ENCODE measurements at regions not wholly inside any gene's neighbourhood (a gene's known extent, or its start where the extent isn't known, plus 50 kb on each side); places are given as distances from the start of the nearest gene placed in this dataset.

DNA sequence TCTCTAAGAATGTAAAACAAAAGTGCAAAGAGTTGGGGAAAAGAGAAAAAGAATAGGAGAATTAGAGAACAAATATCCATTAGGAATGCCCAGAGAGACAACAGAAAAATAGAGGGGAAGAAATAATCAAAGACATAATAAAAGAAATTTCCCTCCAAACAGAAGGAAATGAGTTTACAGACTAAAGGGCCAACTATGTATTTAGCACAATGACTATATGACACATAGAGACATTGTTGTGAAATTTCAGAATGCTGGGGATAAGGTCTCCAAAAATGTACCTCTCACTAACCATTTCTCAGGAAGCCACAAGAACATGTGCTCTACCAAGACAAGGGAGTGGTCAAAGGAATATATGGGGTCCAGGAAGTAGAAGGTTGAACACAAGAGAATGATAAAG lies 121.0 kb upstream of the ACSL4 start:
- no peak for DNase-seq (ENCODE audit: low read depth in 1 of 2, low spot score in 2 of 2)
- Histone ChIP-seq H3K9me3 (replicated peaks) (no peaks in the 10 kb centered on the region), H3K27ac (no peak overlapping the region), H3K36me3 (no peaks in the 10 kb centered on the region), H3K4me1 (replicated peaks) (peaks cover 9% of the 10 kb centered on the region), H3K27me3 (replicated peaks) (no peaks in the 10 kb centered on the region), H3K4me3 (no peak overlapping the region)

DNA sequence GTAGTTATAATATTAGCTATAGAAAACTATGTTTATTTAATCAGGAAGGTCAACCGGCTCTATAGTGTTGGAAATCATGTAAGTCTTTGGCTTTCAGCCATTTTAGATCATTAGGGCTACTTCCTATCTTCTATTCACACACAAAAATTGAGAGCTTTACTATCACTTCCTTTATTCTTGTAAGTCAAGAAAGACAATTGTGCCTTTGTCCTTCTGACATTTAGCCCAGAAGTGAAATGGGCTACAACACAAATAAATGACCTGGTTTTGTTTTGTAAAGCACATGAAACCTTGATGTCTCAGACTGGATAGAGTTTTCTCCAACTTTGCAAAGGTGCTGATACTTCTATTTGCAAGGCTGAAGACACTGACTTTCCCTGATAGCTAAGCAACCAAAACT lies 122.4 kb upstream of the ACSL4 start:
- no peak for DNase-seq (ENCODE audit: low read depth in 1 of 2, low spot score in 2 of 2)
- Histone ChIP-seq H3K4me3 (no peak overlapping the region), H3K9me3 (replicated peaks) (no peaks in the 10 kb centered on the region), H3K27me3 (replicated peaks) (no peaks in the 10 kb centered on the region), H3K4me1 (replicated peaks) (peaks cover 9% of the 10 kb centered on the region), H3K36me3 (no peaks in the 10 kb centered on the region), H3K27ac (no peak overlapping the region)

DNA sequence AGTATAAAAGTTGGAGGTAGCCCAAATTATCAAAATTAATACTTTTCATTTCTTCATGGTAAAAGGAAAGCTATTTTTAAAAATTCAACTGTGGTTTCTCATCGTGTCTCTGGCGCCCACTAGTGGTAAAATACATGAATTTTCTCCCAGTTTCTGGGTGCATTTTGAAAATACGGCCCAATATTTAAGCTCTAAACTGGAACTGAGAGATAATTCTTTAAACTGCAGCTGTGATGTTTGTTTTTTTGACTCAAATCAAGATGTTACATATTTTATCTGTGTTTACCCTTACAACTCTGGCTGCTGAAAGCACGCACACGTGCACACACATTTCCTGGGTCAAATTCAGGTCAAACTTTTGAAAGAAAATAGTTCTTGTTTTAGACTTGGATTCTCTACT lies 123.9 kb upstream of the ACSL4 start:
- H3K9me3 ChIP-seq (replicated peaks): no peaks in the 10 kb centered on the region
- H3K27me3 ChIP-seq (replicated peaks): no peaks in the 10 kb centered on the region
- H3K4me1 ChIP-seq (replicated peaks): peaks cover 9% of the 10 kb centered on the region
- H3K27ac ChIP-seq: peak overlapping the region; percentile 26
- peak in 1 of 2 experiments; percentile 32 for DNase-seq (ENCODE audit: low read depth in 1 of 2, low spot score in 2 of 2)
- no peak overlapping the region for H3K4me3 ChIP-seq
- H3K36me3 ChIP-seq: no peaks in the 10 kb centered on the region

DNA sequence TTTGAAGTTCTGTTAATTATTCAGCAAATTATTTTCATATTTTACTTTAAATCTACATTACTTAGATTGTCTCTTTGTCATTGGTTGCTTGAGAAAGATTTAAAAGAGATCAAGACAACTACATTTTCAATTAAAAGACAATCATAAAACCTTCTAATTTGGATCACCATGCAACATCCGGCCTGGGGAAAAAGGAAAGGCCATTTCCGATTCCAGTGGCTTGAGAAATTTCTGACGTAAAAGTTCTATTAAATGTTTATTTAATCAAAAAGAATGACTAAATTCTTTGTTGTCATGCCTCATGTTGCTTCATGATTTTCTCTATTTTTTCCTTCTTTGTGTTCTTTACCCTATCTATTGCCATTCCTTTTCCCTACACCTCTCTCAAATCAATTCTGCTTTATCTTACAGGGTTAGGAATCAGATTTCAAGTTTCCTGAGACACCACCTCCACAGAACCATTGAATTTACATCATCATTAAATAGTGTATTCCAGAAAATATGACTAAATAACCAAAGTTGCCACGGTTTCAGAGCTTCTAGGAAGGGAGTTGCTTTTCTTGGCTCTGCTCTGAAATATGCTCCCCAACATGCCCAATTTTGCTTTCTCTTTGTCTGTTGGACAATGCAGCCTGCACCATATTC lies 124.6 kb upstream of the ACSL4 start:
- Histone ChIP-seq H3K36me3 (no peaks in the 10 kb centered on the region), H3K27ac (peak overlapping the region; percentile 26), H3K4me1 (replicated peaks) (peaks cover 9% of the 10 kb centered on the region), H3K9me3 (replicated peaks) (no peaks in the 10 kb centered on the region), H3K27me3 (replicated peaks) (no peaks in the 10 kb centered on the region), H3K4me3 (no peak overlapping the region)
- no peak for DNase-seq (ENCODE audit: low read depth in 1 of 2, low spot score in 2 of 2)

DNA sequence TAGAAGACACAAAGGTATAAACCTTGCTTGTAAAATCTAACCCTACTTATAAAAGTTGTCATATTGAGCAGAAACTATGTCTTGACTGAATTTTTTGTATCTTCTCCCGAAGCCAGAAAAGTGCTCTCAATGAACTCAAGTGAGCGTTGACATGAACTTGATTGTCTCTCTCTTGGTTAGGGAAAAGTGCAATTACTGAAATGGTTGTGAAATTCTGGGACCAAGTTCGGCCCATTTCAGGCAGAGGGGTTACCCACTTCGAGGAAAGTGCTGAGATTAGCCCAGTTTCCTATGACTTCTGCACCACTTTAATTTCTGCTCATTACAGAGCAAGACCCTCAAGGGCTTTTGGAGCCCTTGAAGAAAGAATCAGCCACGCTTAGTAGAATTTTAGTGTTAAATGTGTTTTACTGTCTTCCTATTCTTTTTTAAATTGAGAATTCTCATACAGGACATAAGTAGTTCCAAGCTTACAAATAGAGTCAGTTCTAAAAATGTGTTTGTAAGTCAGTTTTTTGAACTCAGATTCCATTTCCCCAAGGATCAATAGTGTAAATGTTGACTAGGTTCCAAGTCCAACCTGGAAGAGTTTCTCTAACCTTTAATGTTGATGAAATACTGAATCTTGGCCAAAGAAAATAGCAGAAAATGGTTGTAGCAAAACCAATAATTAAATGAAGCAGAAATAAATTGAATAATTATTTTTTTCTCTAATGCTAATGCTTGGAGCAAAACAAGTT lies 125.7 kb upstream of the ACSL4 start:
- Histone ChIP-seq H3K36me3 (no peaks in the 10 kb centered on the region), H3K27ac (no peak overlapping the region), H3K27me3 (replicated peaks) (no peaks in the 10 kb centered on the region), H3K4me1 (replicated peaks) (peaks cover 9% of the 10 kb centered on the region), H3K4me3 (no peak overlapping the region), H3K9me3 (replicated peaks) (no peaks in the 10 kb centered on the region)
- DNase-seq (ENCODE audit: low read depth in 1 of 2, low spot score in 2 of 2): no peak

DNA sequence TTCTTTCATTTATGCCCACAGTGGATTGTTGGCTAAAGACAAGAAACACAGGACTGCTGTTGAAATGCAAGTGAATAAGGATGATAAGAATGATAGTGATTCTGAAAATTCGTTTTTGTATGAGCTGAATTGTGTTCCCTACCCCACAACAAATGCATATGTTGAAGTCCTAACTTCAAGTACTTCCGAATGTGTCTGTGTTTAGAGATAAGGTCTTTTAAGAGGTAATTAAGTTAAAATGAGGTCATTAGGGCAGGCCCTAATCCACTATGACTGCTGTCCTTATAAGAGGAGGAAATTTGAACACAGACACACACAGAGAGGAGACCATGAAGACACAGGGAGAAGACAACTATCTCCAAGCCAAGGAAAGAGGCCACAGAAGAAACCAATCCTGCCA lies 126.6 kb upstream of the ACSL4 start:
- Histone ChIP-seq H3K4me3 (no peak overlapping the region), H3K27me3 (replicated peaks) (no peaks in the 10 kb centered on the region), H3K9me3 (replicated peaks) (no peaks in the 10 kb centered on the region), H3K4me1 (replicated peaks) (peaks cover 9% of the 10 kb centered on the region), H3K27ac (no peak overlapping the region), H3K36me3 (no peaks in the 10 kb centered on the region)
- no peak for DNase-seq (ENCODE audit: low read depth in 1 of 2, low spot score in 2 of 2)

DNA sequence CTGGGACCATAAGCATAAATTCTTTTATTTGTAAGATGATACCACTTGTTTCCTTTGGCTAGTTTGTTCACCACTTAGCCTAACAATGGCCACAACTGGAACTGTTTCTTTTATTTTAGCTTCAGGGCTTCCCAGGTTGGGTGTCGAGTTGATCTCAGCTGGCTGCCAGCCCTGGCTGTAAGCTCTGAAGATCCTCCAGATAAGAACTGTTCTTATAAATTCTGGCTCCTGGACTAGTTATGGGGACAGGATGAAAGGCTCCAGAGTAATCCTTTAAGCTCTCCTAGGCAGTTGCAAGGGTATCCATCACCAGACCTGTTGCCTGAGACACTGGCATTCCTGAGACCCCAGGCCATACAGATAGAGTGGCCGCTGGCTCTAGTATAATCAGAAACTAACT lies 129.4 kb upstream of the ACSL4 start:
- H3K9me3 ChIP-seq (replicated peaks): no peaks in the 10 kb centered on the region
- H3K4me1 ChIP-seq (replicated peaks): peaks cover 3% of the 10 kb centered on the region
- H3K4me3 ChIP-seq: no peak overlapping the region
- no peak overlapping the region for H3K27ac ChIP-seq
- H3K36me3 ChIP-seq: no peaks in the 10 kb centered on the region
- no peak for DNase-seq (ENCODE audit: low read depth in 1 of 2, low spot score in 2 of 2)
- no peaks in the 10 kb centered on the region for H3K27me3 ChIP-seq (replicated peaks)

DNA sequence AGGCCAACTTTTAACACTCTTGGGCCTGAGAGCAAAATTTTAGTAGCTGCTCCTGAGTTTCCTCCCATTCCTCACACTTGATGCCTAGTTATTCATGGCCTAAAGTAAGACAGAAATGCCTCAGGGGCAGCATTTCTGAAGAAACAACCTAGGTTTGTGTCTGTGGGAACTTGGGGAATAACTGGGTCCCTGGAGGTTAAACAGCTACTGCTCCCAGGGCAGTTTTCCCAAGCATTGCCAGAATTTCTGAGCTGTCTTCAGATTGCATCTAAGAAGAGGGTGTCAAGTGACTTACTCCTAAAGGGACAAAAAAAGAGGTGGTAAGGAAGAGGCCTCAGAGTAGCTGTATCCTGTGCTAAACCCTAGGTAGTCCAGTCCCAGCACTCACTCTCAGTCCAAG lies 130.8 kb upstream of the ACSL4 start:
- Histone ChIP-seq H3K4me3 (no peak overlapping the region), H3K27me3 (replicated peaks) (no peaks in the 10 kb centered on the region), H3K36me3 (no peaks in the 10 kb centered on the region), H3K27ac (no peak overlapping the region), H3K9me3 (replicated peaks) (no peaks in the 10 kb centered on the region), H3K4me1 (replicated peaks) (no peaks in the 10 kb centered on the region)
- DNase-seq (ENCODE audit: low read depth in 1 of 2, low spot score in 2 of 2): no peak

DNA sequence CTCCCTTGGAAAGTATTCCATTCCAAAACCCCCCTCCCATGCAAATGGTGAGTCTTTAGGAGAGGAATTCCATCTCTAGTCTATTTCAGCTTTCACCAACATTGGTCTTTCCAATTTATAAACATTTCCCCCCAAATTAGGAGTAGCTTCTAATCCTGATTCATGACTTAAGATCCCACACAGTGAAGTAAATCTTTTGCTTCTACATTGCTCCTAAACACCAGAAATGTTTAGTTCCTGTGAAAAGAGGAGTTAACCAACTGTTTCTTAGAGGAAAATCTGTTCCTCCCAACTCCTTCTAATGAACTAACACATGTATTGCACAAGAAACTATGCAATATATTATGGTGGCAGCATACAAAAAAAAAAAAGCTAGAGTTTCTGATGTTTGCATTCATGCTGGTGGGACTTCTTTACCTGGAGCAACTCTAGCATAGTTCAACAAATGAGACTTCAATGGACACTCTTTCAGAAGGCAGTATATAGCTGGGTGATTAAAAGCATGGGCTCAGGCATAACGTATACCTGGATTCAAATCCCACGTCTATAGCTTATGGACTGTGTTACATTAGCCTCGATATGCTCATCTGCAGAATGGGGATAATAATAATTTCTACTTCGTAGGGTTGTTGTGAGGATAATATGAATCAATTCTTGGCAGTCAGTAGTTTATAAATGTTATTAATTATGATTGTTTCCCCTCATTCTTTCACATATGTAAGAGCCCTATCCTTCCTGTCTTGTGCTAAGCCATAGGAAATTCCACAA lies 131.6 kb upstream of the TMEM164 start:
- Histone ChIP-seq H3K27me3 (replicated peaks) (no peaks in the 10 kb centered on the region), H3K4me1 (replicated peaks) (no peaks in the 10 kb centered on the region), H3K4me3 (no peak overlapping the region), H3K27ac (no peak overlapping the region), H3K36me3 (no peaks in the 10 kb centered on the region), H3K9me3 (replicated peaks) (no peaks in the 10 kb centered on the region)
- no peak for DNase-seq (ENCODE audit: low read depth in 1 of 2, low spot score in 2 of 2)

DNA sequence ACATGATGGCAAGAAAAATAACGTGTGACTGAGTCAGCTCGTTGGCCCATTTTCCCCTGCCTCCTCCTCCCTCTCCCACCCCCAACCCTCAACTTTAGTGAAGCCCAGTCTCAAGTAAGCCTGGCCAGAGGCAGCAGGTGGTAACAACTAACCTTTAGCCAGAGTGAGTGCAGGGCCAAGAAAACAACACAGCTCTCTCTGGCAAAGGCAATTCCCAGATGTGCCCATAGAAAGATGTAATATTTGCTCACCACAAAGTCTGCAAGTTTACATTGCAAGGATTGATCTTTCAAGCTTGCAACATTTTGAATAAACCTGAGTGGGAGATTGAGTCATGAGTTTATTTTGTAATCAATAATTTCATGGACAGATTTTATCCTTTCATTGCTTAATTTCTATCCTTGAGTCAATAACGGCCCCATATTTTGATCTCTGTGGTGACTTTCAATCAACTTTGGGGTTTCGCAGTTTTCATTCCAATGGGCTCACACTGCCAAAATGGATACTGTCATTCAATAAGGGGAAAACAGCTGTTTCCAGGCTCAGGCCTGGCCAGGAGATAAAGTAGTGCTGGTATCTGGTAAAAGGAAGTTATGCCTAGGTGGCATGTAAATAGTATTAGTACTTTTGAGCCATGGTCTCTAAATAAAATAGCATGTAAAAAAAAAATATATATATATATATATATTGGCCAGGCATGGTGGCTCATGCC lies 130.7 kb upstream of the TMEM164 start:
- DNase-seq (ENCODE audit: low read depth in 1 of 2, low spot score in 2 of 2): no peak
- H3K4me1 ChIP-seq (replicated peaks): no peaks in the 10 kb centered on the region
- H3K27ac ChIP-seq: no peak overlapping the region
- H3K4me3 ChIP-seq: no peak overlapping the region
- H3K27me3 ChIP-seq (replicated peaks): no peaks in the 10 kb centered on the region
- H3K9me3 ChIP-seq (replicated peaks): no peaks in the 10 kb centered on the region
- H3K36me3 ChIP-seq: no peaks in the 10 kb centered on the region

DNA sequence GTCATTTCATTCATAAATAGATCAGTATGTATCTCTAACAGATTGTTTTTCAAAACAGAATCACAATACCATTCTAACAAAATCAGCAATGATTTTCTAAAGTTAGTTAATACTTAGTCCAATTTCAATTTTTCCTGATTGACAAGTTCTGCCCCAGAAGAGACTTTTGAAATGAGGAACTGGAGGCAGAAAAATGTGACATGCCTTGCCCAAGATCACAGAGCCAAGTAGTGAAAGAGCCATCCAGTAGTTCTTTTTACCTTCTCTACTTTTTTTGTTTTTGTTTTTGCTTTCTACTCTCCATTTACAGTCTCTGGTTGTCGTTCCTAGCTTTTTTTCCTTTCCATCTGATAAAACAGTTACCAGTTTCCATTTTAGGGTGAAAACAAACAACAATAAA lies 129.3 kb upstream of the TMEM164 start:
- Histone ChIP-seq H3K27me3 (replicated peaks) (no peaks in the 10 kb centered on the region), H3K27ac (no peak overlapping the region), H3K36me3 (no peaks in the 10 kb centered on the region), H3K4me3 (no peak overlapping the region), H3K9me3 (replicated peaks) (no peaks in the 10 kb centered on the region), H3K4me1 (replicated peaks) (no peaks in the 10 kb centered on the region)
- no peak for DNase-seq (ENCODE audit: low read depth in 1 of 2, low spot score in 2 of 2)

DNA sequence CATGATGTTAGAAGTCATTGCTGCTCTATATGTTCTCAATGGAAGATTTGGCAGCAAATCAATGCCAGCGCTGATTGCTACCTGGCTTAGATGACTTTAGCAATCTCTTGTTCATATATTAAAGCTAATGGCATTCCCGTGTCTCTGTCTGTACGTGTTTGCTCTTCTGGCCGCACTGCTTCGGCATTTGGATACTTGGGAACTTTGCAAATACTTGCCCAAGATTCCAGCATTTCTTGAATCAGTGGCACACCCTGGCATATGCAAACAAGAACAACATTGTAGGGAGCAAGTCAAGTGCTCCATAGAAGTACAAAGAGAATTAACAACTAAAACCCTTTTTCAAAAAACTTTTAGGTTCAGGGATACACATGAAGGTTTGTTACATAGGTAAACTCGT lies 128.9 kb upstream of the TMEM164 start:
- H3K36me3 ChIP-seq: no peaks in the 10 kb centered on the region
- H3K27ac ChIP-seq: no peak overlapping the region
- no peak for DNase-seq (ENCODE audit: low read depth in 1 of 2, low spot score in 2 of 2)
- H3K9me3 ChIP-seq (replicated peaks): no peaks in the 10 kb centered on the region
- H3K27me3 ChIP-seq (replicated peaks): no peaks in the 10 kb centered on the region
- H3K4me1 ChIP-seq (replicated peaks): no peaks in the 10 kb centered on the region
- no peak overlapping the region for H3K4me3 ChIP-seq

DNA sequence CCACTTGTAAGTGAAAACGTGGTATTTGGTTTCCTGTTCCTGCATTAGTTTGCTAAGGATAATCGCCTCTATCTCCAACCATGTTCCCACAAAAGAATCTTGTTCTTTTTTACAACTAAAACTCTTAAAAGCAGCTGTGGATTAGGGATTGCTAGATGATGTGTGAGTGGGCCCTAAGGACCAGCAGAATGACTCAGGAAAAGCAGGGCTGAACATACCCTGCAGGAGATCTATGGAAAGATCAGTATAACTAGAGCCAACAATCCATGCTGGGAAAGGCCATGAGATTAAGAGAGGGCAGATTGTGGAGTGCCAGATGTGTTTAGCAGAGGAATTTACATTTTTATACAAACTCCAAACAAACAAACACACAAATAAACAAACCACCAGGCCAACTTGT lies 128.4 kb upstream of the TMEM164 start:
- no peak for DNase-seq (ENCODE audit: low read depth in 1 of 2, low spot score in 2 of 2)
- H3K36me3 ChIP-seq: no peaks in the 10 kb centered on the region
- no peak overlapping the region for H3K4me3 ChIP-seq
- no peaks in the 10 kb centered on the region for H3K9me3 ChIP-seq (replicated peaks)
- no peaks in the 10 kb centered on the region for H3K4me1 ChIP-seq (replicated peaks)
- no peaks in the 10 kb centered on the region for H3K27me3 ChIP-seq (replicated peaks)
- no peak overlapping the region for H3K27ac ChIP-seq

DNA sequence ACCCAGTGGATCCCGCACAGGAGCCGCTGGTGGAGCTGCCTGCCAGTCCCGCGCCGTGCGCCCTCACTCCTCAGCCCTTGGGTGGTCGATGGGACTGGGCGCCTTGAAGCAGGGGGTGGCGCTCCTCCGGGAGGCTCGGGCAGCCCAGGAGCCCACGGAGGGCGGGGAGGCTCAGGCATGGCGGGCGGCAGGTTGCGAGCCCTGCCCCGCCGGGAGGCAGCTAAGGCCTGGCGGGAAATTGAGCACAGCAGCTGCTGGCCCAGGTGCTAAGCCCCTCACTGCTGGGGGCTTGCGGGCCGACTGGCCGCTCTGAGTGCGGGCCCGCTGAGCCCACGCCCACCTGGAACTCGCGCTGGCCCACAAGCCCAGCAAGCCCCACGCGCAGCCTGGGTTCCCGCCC lies 127.1 kb upstream of the TMEM164 start:
- DNase-seq (ENCODE audit: low read depth in 1 of 2, low spot score in 2 of 2): no peak
- H3K9me3 ChIP-seq (replicated peaks): no peaks in the 10 kb centered on the region
- H3K27me3 ChIP-seq (replicated peaks): no peaks in the 10 kb centered on the region
- no peaks in the 10 kb centered on the region for H3K36me3 ChIP-seq
- H3K4me1 ChIP-seq (replicated peaks): no peaks in the 10 kb centered on the region
- no peak overlapping the region for H3K4me3 ChIP-seq
- no peak overlapping the region for H3K27ac ChIP-seq

All from SJSA1 (cell line).